ENCODE measurements at regions not wholly inside any gene's neighbourhood (a gene's known extent, or its start where the extent isn't known, plus 50 kb on each side); places are given as distances from the start of the nearest gene placed in this dataset.
A peak's percentile ranks its signal among the peaks of the same experiment; 100 is the strongest.

GRCh38 chr20:50403565-50404418 is 106.4 kb upstream of the PTPN1 start:
- peak overlapping the region in 1 of 3 donors; percentile 26 for H3K4me3 ChIP-seq
- H3K27me3 ChIP-seq = no peaks in the 10 kb centered on the region
- ATAC-seq (peak; percentile 40 to 59 (median 54)), DNase-seq (peak; percentile 77 to 94 (median 89))
- TF ChIP-seq POLR2A (IDR thresholded peaks at IDR 0.05) = peak; percentile 45
- TF ChIP-seq, protein P1, sequence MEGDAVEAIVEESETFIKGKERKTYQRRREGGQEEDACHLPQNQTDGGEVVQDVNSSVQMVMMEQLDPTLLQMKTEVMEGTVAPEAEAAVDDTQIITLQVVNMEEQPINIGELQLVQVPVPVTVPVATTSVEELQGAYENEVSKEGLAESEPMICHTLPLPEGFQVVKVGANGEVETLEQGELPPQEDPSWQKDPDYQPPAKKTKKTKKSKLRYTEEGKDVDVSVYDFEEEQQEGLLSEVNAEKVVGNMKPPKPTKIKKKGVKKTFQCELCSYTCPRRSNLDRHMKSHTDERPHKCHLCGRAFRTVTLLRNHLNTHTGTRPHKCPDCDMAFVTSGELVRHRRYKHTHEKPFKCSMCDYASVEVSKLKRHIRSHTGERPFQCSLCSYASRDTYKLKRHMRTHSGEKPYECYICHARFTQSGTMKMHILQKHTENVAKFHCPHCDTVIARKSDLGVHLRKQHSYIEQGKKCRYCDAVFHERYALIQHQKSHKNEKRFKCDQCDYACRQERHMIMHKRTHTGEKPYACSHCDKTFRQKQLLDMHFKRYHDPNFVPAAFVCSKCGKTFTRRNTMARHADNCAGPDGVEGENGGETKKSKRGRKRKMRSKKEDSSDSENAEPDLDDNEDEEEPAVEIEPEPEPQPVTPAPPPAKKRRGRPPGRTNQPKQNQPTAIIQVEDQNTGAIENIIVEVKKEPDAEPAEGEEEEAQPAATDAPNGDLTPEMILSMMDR (IDR thresholded peaks at IDR 0.05) = peak in 1 of 4 donors; percentile 23
- H3K4me1 ChIP-seq = peaks cover 0 to 87% (median 32%) of the 10 kb centered on the region in 4 donors
- H3K36me3 ChIP-seq = no peaks in the 10 kb centered on the region
- H3K9me3 ChIP-seq = no peaks in the 10 kb centered on the region
- peak overlapping the region; percentile 79 to 95 (median 93) for H3K27ac ChIP-seq
- WGBS (ENCODE audit: insufficient coverage, low coverage, low lambda C conversion rate, missing lambda C conversion rate) = 37% methylated on average over 13 of the region's 13 CpGs
- intact Hi-C loops (cut with DNase I) = loop anchor here in 1 of 2 donors (5.0 kb wide), 1 partner anchor 216 kb away; no protein-coding TSS in a partner anchor

DNA sequence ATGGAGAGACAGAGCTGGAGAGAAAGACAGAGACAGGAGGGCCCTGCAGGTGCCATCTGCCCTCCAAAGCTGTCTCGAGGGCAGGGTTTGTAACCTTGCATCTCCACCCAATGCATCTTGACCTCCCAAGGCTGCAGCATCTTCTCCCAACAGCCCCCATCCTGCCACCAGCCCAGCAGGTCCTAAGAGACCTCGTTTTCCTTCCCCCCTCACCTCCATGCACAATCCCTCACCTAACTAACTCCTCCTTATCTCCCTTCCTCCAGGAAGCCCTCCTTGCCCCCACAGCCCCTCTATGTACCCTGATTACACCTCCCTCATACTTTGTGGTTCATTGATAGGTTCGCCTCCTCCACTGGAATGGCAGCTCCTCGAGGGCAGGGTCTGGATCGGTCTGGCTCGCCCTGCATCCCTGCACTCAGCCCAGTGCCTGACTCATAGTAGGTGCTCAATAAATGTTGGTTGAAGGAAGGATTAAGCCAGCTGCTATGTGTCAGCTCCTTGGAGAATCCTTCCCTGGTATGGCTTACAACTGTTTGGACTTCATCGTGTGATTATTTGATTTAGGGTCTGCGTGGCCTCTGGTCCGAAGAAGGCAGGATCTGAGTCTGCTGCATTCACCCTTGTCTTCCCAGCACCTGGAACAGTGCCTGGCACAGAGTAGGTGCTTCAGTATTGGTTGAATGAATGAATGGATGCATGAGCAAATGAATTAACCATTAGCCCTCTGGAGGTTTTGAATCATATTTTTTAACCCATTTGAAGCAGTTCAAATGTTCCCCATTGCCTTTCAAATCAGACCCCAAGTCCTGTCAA is 105.6 kb upstream of the PTPN1 start:
- 60% methylated on average over 8 of the region's 9 CpGs for WGBS (ENCODE audit: insufficient coverage, low coverage, low lambda C conversion rate, missing lambda C conversion rate)
- DNase-seq = no peak
- H3K4me1 ChIP-seq = peaks cover 0 to 87% (median 32%) of the 10 kb centered on the region in 4 donors

GRCh38 chr20:50405235-50405914 is 104.8 kb upstream of the PTPN1 start:
- 29% methylated on average over 10 of the region's 10 CpGs for WGBS (ENCODE audit: insufficient coverage, low coverage, low lambda C conversion rate, missing lambda C conversion rate)
- TF ChIP-seq POLR2A (IDR thresholded peaks at IDR 0.05) = no peak
- no peaks in the 10 kb centered on the region for H3K27me3 ChIP-seq
- DNase-seq (peak; percentile 75 to 93 (median 87)), ATAC-seq (peak; percentile 59 to 75 (median 67))
- peaks cover 0 to 85% (median 33%) of the 10 kb centered on the region in 4 donors for H3K4me1 ChIP-seq
- intact Hi-C loops (cut with DNase I) = no loop called here
- no peaks in the 10 kb centered on the region for H3K9me3 ChIP-seq
- no peaks in the 10 kb centered on the region for H3K36me3 ChIP-seq
- H3K4me3 ChIP-seq = no peak overlapping the region
- peak overlapping the region; percentile 79 to 95 (median 93) for H3K27ac ChIP-seq

More for the DNA sequence above, 105.6 kb upstream of the PTPN1 start:
- intact Hi-C loops (cut with DNase I) = loop anchor here in 1 of 2 donors (5.0 kb wide), 1 partner anchor 217 kb away; no protein-coding TSS in a partner anchor
- H3K9me3 ChIP-seq = no peaks in the 10 kb centered on the region
- H3K27me3 ChIP-seq = no peaks in the 10 kb centered on the region
- TF ChIP-seq, protein P1 (IDR thresholded peaks at IDR 0.05) = no peak
- no peak for TF ChIP-seq POLR2A (IDR thresholded peaks at IDR 0.05)
- peak overlapping the region in 1 of 3 donors; percentile 26 for H3K4me3 ChIP-seq
- H3K36me3 ChIP-seq = no peaks in the 10 kb centered on the region
- ATAC-seq = no peak
- peak overlapping the region; percentile 79 to 95 (median 93) for H3K27ac ChIP-seq

DNA sequence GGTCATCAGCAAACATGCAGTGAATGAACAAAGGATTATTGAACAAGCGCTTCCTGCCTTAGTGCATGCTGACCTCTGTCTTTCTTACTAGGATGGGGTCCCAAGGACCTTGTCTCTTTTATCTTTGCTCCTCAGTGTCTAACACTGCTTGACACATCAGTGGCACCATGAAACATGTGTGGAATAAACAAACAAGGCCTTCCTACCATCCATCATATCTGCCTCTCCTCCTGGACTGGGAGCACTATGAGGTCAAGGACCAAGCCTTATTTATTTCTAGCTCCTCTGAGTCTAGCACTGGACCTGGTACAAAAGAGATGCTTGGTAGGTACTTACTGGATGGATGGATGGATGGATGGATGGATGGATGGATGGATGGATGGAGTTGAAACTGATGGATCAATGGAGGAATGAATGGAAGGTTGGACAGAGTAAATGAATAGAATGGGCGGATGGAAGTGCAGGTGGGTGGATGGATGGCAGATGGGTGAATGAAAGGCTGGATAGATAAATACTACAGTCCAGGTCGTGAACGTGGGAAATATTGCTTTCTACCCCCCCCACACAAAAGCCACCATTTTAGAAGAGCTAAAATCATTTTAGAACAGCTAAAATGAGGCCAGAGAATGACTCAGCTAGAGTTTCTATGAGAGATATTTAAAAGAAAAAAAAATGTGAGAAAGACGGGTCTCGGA is 104.1 kb upstream of the PTPN1 start:
- intact Hi-C loops (cut with DNase I) = no loop called here
- TF ChIP-seq, protein P1 (IDR thresholded peaks at IDR 0.05) = no peak
- TF ChIP-seq POLR2A (IDR thresholded peaks at IDR 0.05) = no peak
- no peak for DNase-seq
- H3K27me3 ChIP-seq = no peaks in the 10 kb centered on the region
- peaks cover 0 to 78% (median 32%) of the 10 kb centered on the region in 4 donors for H3K4me1 ChIP-seq
- H3K9me3 ChIP-seq = no peaks in the 10 kb centered on the region
- H3K36me3 ChIP-seq = no peaks in the 10 kb centered on the region
- no peak for ATAC-seq
- peak overlapping the region; percentile 79 to 95 (median 93) for H3K27ac ChIP-seq
- no peak overlapping the region for H3K4me3 ChIP-seq
- WGBS (ENCODE audit: insufficient coverage, low coverage, low lambda C conversion rate, missing lambda C conversion rate) = 95% methylated on average over 5 of the region's 6 CpGs

All from right lobe of liver (tissue), 6 donors.